Testis (tissue), 2 donors: ENCODE measurements at regions not wholly inside any gene's neighbourhood (a gene's known extent, or its start where the extent isn't known, plus 50 kb on each side); places are given as distances from the start of the nearest gene placed in this dataset.

Source experiments
- DNase-seq: peaks from one replicate; pipeline ENCODE4 v3.0.0-alpha.2; 2019
- H3K27ac ChIP-seq, 2 donors: fragments of 200-600 bp; sonication (generic); one replicate each; pipeline ENCODE4 v1.5.1; 2019
- H3K27me3 ChIP-seq: fragments of 200-600 bp; sonication (generic); one replicate; pipeline ENCODE4 v1.5.1; 2019
- H3K36me3 ChIP-seq: fragments of 200-600 bp; sonication (generic); one replicate; pipeline ENCODE4 v1.5.1; 2017; ENCODE audit warnings: low read depth; ENCODE audit errors: missing control alignments
- H3K4me1 ChIP-seq: fragments of 200-600 bp; sonication (generic); one replicate; pipeline ENCODE4 v1.5.1; 2019
- H3K4me3 ChIP-seq, 2 donors: fragments of 200-600 bp; sonication (generic); one replicate each; pipeline ENCODE4 v1.5.1; 2017 to 2019
- H3K9me3 ChIP-seq: fragments of 200-600 bp; sonication (generic); one replicate; pipeline ENCODE4 v1.5.1; 2017
- CTCF ChIP-seq, 3 experiments: fragments of 450-650 bp in 2 of 3; fragments of 200-600 bp in 1 of 3; sonication (generic) in 1 of 3; IDR thresholded peaks; one replicate each; pipeline ENCODE4 v1.5.1; 2016 to 2019; ENCODE audit warnings: antibody characterized with exemption in 3 of 3, mild to moderate bottlenecking in 2 of 3, moderate library complexity in 1 of 3
- POLR2A ChIP-seq: fragments of 450-650 bp; IDR thresholded peaks from one replicate; pipeline ENCODE4 v1.6.1; 2017; ENCODE audit warnings: antibody characterized with exemption, mild to moderate bottlenecking, moderate library complexity
- WGBS, 2 donors: methylation state at CpG; one replicate each; pipeline ENCODE4 v1.1.5; 2018; 5-methylcytosine and 5-hydroxymethylcytosine counted together
- intact Hi-C: fragments of 100-400 bp; cut with DNase I; formaldehyde crosslinking; loops from one replicate; pipeline ENCODE4 v1.15.1; 2023; ENCODE audit warnings: low total_unique reads

- no peaks in the 10 kb centered on the region for H3K9me3 ChIP-seq
- no peaks in the 10 kb centered on the region for H3K27me3 ChIP-seq
- no peaks in the 10 kb centered on the region for H3K4me1 ChIP-seq
- intact Hi-C loops, result no loop called here
- TF ChIP-seq POLR2A, result no peak
- no peak for TF ChIP-seq CTCF (IDR thresholded peaks at IDR 0.05)
- no peak overlapping the region for H3K27ac ChIP-seq
- no peak for DNase-seq
- no peak overlapping the region for H3K4me3 ChIP-seq
- 100% methylated on average over 1 of the region's 1 CpG; no CpG with 5 or more reads in 1 of the 2 donors for WGBS, 2 donors
- no peaks in the 10 kb centered on the region for H3K36me3 ChIP-seq
Measured at GRCh38 chr4:81346719-81347118, 125.0 kb downstream of the RASGEF1B start.

GRCh38 chr4:81343536-81343935 is 128.2 kb downstream of the RASGEF1B start:
- TF ChIP-seq CTCF (IDR thresholded peaks at IDR 0.05) (no peak), POLR2A (no peak)
- WGBS, 2 donors, result 78 to 97% methylated on average over 3 of the region's 3 CpGs
- no peaks in the 10 kb centered on the region for H3K36me3 ChIP-seq
- H3K27ac ChIP-seq, result no peak overlapping the region
- no peak for DNase-seq
- no peaks in the 10 kb centered on the region for H3K9me3 ChIP-seq
- H3K27me3 ChIP-seq, result no peaks in the 10 kb centered on the region
- no peak overlapping the region for H3K4me3 ChIP-seq
- intact Hi-C loops, result no loop called here
- no peaks in the 10 kb centered on the region for H3K4me1 ChIP-seq

- DNase-seq, result no peak
- Histone ChIP-seq H3K4me3 (no peak overlapping the region), H3K27me3 (no peaks in the 10 kb centered on the region), H3K27ac (no peak overlapping the region), H3K4me1 (no peaks in the 10 kb centered on the region), H3K9me3 (no peaks in the 10 kb centered on the region), H3K36me3 (no peaks in the 10 kb centered on the region)
- TF ChIP-seq CTCF (IDR thresholded peaks at IDR 0.05) (no peak), POLR2A (no peak)
- intact Hi-C loops, result no loop called here
- 82 to 86% methylated on average over 1 of the region's 1 CpG for WGBS, 2 donors
Measured at GRCh38 chr4:81343046-81343445, 128.0 kb upstream of the PRKG2 start.

- no peak for TF ChIP-seq POLR2A
- no peak for TF ChIP-seq CTCF (IDR thresholded peaks at IDR 0.05)
- DNase-seq, result no peak
- H3K4me3 ChIP-seq, result no peak overlapping the region
- no peaks in the 10 kb centered on the region for H3K9me3 ChIP-seq
- WGBS, 2 donors, result 23 to 79% methylated on average over 1 of the region's 1 CpG
- H3K27ac ChIP-seq, result no peak overlapping the region
- H3K27me3 ChIP-seq, result no peaks in the 10 kb centered on the region
- no peaks in the 10 kb centered on the region for H3K36me3 ChIP-seq
- H3K4me1 ChIP-seq, result no peaks in the 10 kb centered on the region
- intact Hi-C loops, result no loop called here
Measured at GRCh38 chr4:81337211-81337610, 122.2 kb upstream of the PRKG2 start.

- 68 to 72% methylated on average over 5 of the region's 5 CpGs for WGBS, 2 donors
Measured at GRCh38 chr4:81335122-81335912, 120.3 kb upstream of the PRKG2 start.

More at GRCh38 chr4:81335122-81335912, 120.3 kb upstream of the PRKG2 start:
- no peaks in the 10 kb centered on the region for H3K36me3 ChIP-seq
- no peaks in the 10 kb centered on the region for H3K4me1 ChIP-seq
- H3K9me3 ChIP-seq, result no peaks in the 10 kb centered on the region
- TF ChIP-seq POLR2A (no peak), CTCF (IDR thresholded peaks at IDR 0.05) (no peak)
- intact Hi-C loops, result no loop called here
- H3K27ac ChIP-seq, result no peak overlapping the region
- DNase-seq, result no peak
- H3K4me3 ChIP-seq, result no peak overlapping the region
- H3K27me3 ChIP-seq, result no peaks in the 10 kb centered on the region
